Panc1 (cell line): ENCODE measurements at regions not wholly inside any gene's neighbourhood (a gene's known extent, or its start where the extent isn't known, plus 50 kb on each side); places are given as distances from the start of the nearest gene placed in this dataset.

Experiments
- ATAC-seq: fragments of 200-7000 bp; cut with Tn5 transposase; 2 replicates; pipeline ENCODE4 v1.9.1; 2020; ENCODE audit warnings: mild to moderate bottlenecking, moderate library complexity
- BruUV-seq: library from RNA; stranded (reverse); fragments of 400-500 nt; replicated peaks from 2 replicates; lab custom pipeline; 2021; lab: Mats Ljungman, UMichigan
- CTCF ChIA-PET: fragments of 300-600 bp; sonication (Branson Sonifier 250); formaldehyde crosslinking; loops from one replicate; lab custom pipeline; 2022; ENCODE audit warnings: antibody characterized with exemption; lab: Charles Lee
- POLR2A ChIA-PET: fragments of 300-600 bp; sonication (Branson Sonifier 250); formaldehyde crosslinking; loops from one replicate; lab custom pipeline; 2022; ENCODE audit warnings: antibody characterized with exemption; lab: Charles Lee
- DNase-seq: peaks from one replicate; pipeline ENCODE4 v3.0.0-alpha.2; 2010; ENCODE audit warnings: low read depth, low spot score
- H3K27ac ChIP-seq: 2 replicates; pipeline ENCODE4 v1.5.1; 2011; ENCODE audit warnings: mild to moderate bottlenecking, low read length, inconsistent platforms
- H3K27me3 ChIP-seq: fragments of 200-500 bp; sonication (Bioruptor generic); 2 replicates; pipeline ENCODE4 v1.6.0; 2014; ENCODE audit warnings: low read length, inconsistent platforms; ENCODE audit not compliant: control insufficient read depth, insufficient read depth
- H3K36me3 ChIP-seq: fragments of 200-500 bp; sonication (Bioruptor generic); 2 replicates; pipeline ENCODE4 v1.5.1; 2014; ENCODE audit warnings: inconsistent platforms, mild to moderate bottlenecking, low read length, moderate library complexity; ENCODE audit not compliant: control insufficient read depth, insufficient read depth
- H3K4me1 ChIP-seq: 2 replicates; pipeline ENCODE4 v1.5.1; 2011; ENCODE audit warnings: inconsistent platforms, mild to moderate bottlenecking, low read length, moderate library complexity; ENCODE audit not compliant: control insufficient read depth, insufficient read depth
- H3K4me3 ChIP-seq, 2 experiments: 2 replicates each; pipeline ENCODE4 v1.5.1; 2011 to 2012; ENCODE audit warnings: low read depth in 2 of 2, low read length in 2 of 2, mild to moderate bottlenecking in 2 of 2, inconsistent platforms in 1 of 2, moderate library complexity in 1 of 2
- H3K9me3 ChIP-seq: fragments of 200-500 bp; sonication (Bioruptor generic); 2 replicates; pipeline ENCODE4 v1.5.1; 2014; ENCODE audit warnings: low read depth, mild to moderate bottlenecking, inconsistent platforms, low read length, moderate library complexity; ENCODE audit not compliant: control insufficient read depth, insufficient read depth
- POLR2AphosphoS5 ChIP-seq: IDR thresholded peaks from 2 replicates; pipeline ENCODE4 v1.6.1; 2012; ENCODE audit warnings: mild to moderate bottlenecking, low read depth, low read length, moderate library complexity
- SIN3A ChIP-seq: IDR thresholded peaks from 2 replicates; pipeline ENCODE4 v1.6.1; 2012; ENCODE audit warnings: low read depth, mild to moderate bottlenecking, low read length, moderate library complexity, borderline replicate concordance; ENCODE audit not compliant: insufficient read depth
- TCF7L2 ChIP-seq: IDR thresholded peaks from 2 replicates; pipeline ENCODE4 v1.6.1; 2011; ENCODE audit warnings: mild to moderate bottlenecking, low read depth, low read length, inconsistent platforms
- in situ Hi-C: cut with HindIII; loops from 2 replicates; pipeline ENCODE4 v1.10.0; 2016; ENCODE audit warnings: low sequenced_read_pairs, low pct_unique_long_range_greater_than_20kb
- intact Hi-C: fragments of 100-400 bp; cut with micrococcal nuclease; formaldehyde crosslinking; loops from one replicate; pipeline ENCODE4 v1.10.0; 2022; ENCODE audit not compliant: unreplicated experiment
- TF ChIP-seq, protein P1 (sequence below), 2 experiments: IDR thresholded peaks; 2 replicates each; pipeline ENCODE4 v1.6.1; 2011 to 2012; ENCODE audit warnings: low read depth in 2 of 2, control low read depth in 1 of 2, low read length in 1 of 2, mild to moderate bottlenecking in 1 of 2, moderate library complexity in 1 of 2; ENCODE audit not compliant: insufficient read depth in 1 of 2
- TF ChIP-seq, protein P2 (sequence below): fragments of 450-650 bp; IDR thresholded peaks from 2 replicates; pipeline ENCODE4 v1.5.1; 2017; ENCODE audit warnings: mild to moderate bottlenecking

DNA sequence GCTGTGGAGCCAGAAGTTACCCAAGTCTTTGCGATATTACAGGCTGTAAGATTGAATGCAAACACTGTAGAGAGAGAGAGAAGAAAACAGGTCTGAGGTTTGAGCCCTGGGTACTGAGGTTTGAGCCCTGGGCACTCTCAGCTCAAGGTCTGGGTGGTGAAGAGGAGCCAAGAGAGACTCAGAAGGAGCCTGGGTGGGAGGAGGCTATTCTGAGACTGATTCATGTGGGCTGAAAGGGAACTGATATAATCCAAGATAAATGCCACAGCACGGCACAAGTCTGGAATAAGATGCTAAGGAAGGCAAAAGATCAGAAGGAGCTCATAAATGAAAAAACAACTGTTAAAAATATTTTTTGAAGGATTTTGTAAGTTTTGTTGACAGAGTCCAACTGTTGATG, 407.6 kb upstream of the HS6ST1 start:
- Histone ChIP-seq H3K27me3 (0 out of 2 replicates have a peak, but pooled peaks cover 2% of the 10 kb centered on the region), H3K4me1 (no peaks in the 10 kb centered on the region), H3K4me3 (no peak overlapping the region), H3K27ac (no peak overlapping the region), H3K9me3 (peaks cover 6% of the 10 kb centered on the region; the same call in 1 of the 2 replicates), H3K36me3 (no peaks in the 10 kb centered on the region)
- TF ChIP-seq TCF7L2 (no peak), SIN3A (no peak), POLR2AphosphoS5 (no peak)
- TF ChIP-seq, protein P1, sequence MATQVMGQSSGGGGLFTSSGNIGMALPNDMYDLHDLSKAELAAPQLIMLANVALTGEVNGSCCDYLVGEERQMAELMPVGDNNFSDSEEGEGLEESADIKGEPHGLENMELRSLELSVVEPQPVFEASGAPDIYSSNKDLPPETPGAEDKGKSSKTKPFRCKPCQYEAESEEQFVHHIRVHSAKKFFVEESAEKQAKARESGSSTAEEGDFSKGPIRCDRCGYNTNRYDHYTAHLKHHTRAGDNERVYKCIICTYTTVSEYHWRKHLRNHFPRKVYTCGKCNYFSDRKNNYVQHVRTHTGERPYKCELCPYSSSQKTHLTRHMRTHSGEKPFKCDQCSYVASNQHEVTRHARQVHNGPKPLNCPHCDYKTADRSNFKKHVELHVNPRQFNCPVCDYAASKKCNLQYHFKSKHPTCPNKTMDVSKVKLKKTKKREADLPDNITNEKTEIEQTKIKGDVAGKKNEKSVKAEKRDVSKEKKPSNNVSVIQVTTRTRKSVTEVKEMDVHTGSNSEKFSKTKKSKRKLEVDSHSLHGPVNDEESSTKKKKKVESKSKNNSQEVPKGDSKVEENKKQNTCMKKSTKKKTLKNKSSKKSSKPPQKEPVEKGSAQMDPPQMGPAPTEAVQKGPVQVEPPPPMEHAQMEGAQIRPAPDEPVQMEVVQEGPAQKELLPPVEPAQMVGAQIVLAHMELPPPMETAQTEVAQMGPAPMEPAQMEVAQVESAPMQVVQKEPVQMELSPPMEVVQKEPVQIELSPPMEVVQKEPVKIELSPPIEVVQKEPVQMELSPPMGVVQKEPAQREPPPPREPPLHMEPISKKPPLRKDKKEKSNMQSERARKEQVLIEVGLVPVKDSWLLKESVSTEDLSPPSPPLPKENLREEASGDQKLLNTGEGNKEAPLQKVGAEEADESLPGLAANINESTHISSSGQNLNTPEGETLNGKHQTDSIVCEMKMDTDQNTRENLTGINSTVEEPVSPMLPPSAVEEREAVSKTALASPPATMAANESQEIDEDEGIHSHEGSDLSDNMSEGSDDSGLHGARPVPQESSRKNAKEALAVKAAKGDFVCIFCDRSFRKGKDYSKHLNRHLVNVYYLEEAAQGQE (IDR thresholded peaks at IDR 0.05; ENCODE audit: insufficient read depth in 1 of 2, low read depth in 2 of 2, low read length in 1 of 2), result no peak
- TF ChIP-seq, protein P2, sequence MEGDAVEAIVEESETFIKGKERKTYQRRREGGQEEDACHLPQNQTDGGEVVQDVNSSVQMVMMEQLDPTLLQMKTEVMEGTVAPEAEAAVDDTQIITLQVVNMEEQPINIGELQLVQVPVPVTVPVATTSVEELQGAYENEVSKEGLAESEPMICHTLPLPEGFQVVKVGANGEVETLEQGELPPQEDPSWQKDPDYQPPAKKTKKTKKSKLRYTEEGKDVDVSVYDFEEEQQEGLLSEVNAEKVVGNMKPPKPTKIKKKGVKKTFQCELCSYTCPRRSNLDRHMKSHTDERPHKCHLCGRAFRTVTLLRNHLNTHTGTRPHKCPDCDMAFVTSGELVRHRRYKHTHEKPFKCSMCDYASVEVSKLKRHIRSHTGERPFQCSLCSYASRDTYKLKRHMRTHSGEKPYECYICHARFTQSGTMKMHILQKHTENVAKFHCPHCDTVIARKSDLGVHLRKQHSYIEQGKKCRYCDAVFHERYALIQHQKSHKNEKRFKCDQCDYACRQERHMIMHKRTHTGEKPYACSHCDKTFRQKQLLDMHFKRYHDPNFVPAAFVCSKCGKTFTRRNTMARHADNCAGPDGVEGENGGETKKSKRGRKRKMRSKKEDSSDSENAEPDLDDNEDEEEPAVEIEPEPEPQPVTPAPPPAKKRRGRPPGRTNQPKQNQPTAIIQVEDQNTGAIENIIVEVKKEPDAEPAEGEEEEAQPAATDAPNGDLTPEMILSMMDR, result no peak
- in situ Hi-C loops, result no loop called here
- DNase-seq (no peak), ATAC-seq (no peak)
- intact Hi-C loops, result no loop called here
- ChIA-PET CTCF (no interaction called here), POLR2A (no interaction called here)
- BruUV-seq, result no TSS peak

- in situ Hi-C loops, result no loop called here
- CTCF ChIA-PET, result no interaction called here
- ATAC-seq, result no peak
Measured at GRCh38 chr2:128726911-128727310, 408.2 kb upstream of the HS6ST1 start.

GRCh38 chr2:128727404-128727803, 408.7 kb upstream of the HS6ST1 start:
- no peak overlapping the region for H3K27ac ChIP-seq
- no peak overlapping the region for H3K4me3 ChIP-seq
- peaks cover 6% of the 10 kb centered on the region; the same call in 1 of the 2 replicates for H3K9me3 ChIP-seq
- H3K4me1 ChIP-seq, result no peaks in the 10 kb centered on the region
- POLR2A ChIA-PET, result no interaction called here
- 0 out of 2 replicates have a peak, but pooled peaks cover 2% of the 10 kb centered on the region for H3K27me3 ChIP-seq
- CTCF ChIA-PET, result no interaction called here
- DNase-seq (no peak), ATAC-seq (no peak)
- intact Hi-C loops, result no loop called here
- in situ Hi-C loops, result no loop called here
- BruUV-seq, result no TSS peak
- H3K36me3 ChIP-seq, result no peaks in the 10 kb centered on the region
- no peak for TF ChIP-seq POLR2AphosphoS5
- TF ChIP-seq, protein P1 (IDR thresholded peaks at IDR 0.05; ENCODE audit: insufficient read depth in 1 of 2, low read depth in 2 of 2, low read length in 1 of 2), result no peak
- TF ChIP-seq, protein P2, result no peak
- no peak for TF ChIP-seq SIN3A
- TF ChIP-seq TCF7L2, result no peak

More at GRCh38 chr2:128726911-128727310, 408.2 kb upstream of the HS6ST1 start:
- no peaks in the 10 kb centered on the region for H3K4me1 ChIP-seq
- H3K27ac ChIP-seq, result no peak overlapping the region
- H3K36me3 ChIP-seq, result no peaks in the 10 kb centered on the region
- 0 out of 2 replicates have a peak, but pooled peaks cover 2% of the 10 kb centered on the region for H3K27me3 ChIP-seq
- BruUV-seq, result no TSS peak
- no peak for TF ChIP-seq SIN3A
- intact Hi-C loops, result no loop called here
- POLR2A ChIA-PET, result no interaction called here
- no peak overlapping the region for H3K4me3 ChIP-seq
- DNase-seq, result no peak
- peaks cover 6% of the 10 kb centered on the region; the same call in 1 of the 2 replicates for H3K9me3 ChIP-seq
